SK-N-SH treated with all-trans-retinoic acid at 6 μM for 48 hours (cell line): ENCODE measurements at regions not wholly inside any gene's neighbourhood (a gene's known extent, or its start where the extent isn't known, plus 50 kb on each side); places are given as distances from the start of the nearest gene placed in this dataset.

ENCODE experiments used
- ATAC-seq: fragments of 200-7000 bp; cut with Tn5 transposase; 3 replicates; pipeline ENCODE4 v1.9.1; 2020; ENCODE audit warnings: mild to moderate bottlenecking, moderate library complexity
- ARNTL ChIP-seq: fragments of 450-650 bp; formaldehyde crosslinking; IDR thresholded peaks from 2 replicates; pipeline ENCODE4 v1.5.0; 2020; ENCODE audit warnings: low read depth, mild to moderate bottlenecking, moderate library complexity, borderline replicate concordance
- BACH2 ChIP-seq: fragments of 250-450 bp; sonication (Bioruptor Pico); IDR thresholded peaks from 2 replicates; pipeline ENCODE4 v1.9.0; 2021; ENCODE audit warnings: mild to moderate bottlenecking, borderline replicate concordance
- CSDC2 ChIP-seq: fragments of 250-450 bp; sonication (Bioruptor Pico); IDR thresholded peaks from 2 replicates; pipeline ENCODE4 v1.5.0; 2020; ENCODE audit warnings: mild to moderate bottlenecking, moderate library complexity
- ESRRG ChIP-seq: fragments of 250-450 bp; sonication (Bioruptor Pico); IDR thresholded peaks from 2 replicates; pipeline ENCODE4 v1.6.1; 2021; ENCODE audit warnings: mild to moderate bottlenecking
- GLIS3 ChIP-seq: fragments of 250-450 bp; sonication (Bioruptor Pico); IDR thresholded peaks from 2 replicates; pipeline ENCODE4 v1.5.0; 2020; ENCODE audit warnings: mild to moderate bottlenecking, moderate library complexity
- OSR1 ChIP-seq: fragments of 250-450 bp; sonication (Bioruptor Pico); IDR thresholded peaks from 2 replicates; pipeline ENCODE4 v1.8.0; 2022; ENCODE audit warnings: moderate library complexity, mild to moderate bottlenecking, inconsistent platforms
- PPARA ChIP-seq: fragments of 250-450 bp; sonication (Bioruptor Pico); IDR thresholded peaks from 2 replicates; pipeline ENCODE4 v1.5.0; 2020; ENCODE audit warnings: mild to moderate bottlenecking, borderline replicate concordance
- RARB ChIP-seq: fragments of 250-450 bp; sonication (Bioruptor Pico); IDR thresholded peaks from 2 replicates; pipeline ENCODE4 v1.8.0; 2021; ENCODE audit warnings: mild to moderate bottlenecking, moderate library complexity
- SNAI2 ChIP-seq: fragments of 250-450 bp; sonication (Bioruptor Pico); IDR thresholded peaks from 2 replicates; pipeline ENCODE4 v1.5.0; 2020; ENCODE audit warnings: mild to moderate bottlenecking, moderate library complexity
- TCF4 ChIP-seq: fragments of 250-450 bp; sonication (Bioruptor Pico); IDR thresholded peaks from 2 replicates; pipeline ENCODE4 v1.8.0; 2021; ENCODE audit warnings: mild to moderate bottlenecking, moderate library complexity, borderline replicate concordance
- TOX ChIP-seq: fragments of 250-450 bp; sonication (Bioruptor Pico); IDR thresholded peaks from 2 replicates; pipeline ENCODE4 v1.8.0; 2021; ENCODE audit warnings: mild to moderate bottlenecking, moderate library complexity, borderline replicate concordance
- ZC3H10 ChIP-seq: fragments of 250-450 bp; sonication (Bioruptor Pico); IDR thresholded peaks from 2 replicates; pipeline ENCODE4 v1.5.1; 2021; ENCODE audit warnings: mild to moderate bottlenecking, moderate library complexity
- ZFP3 ChIP-seq: fragments of 250-450 bp; sonication (Bioruptor Pico); IDR thresholded peaks from 2 replicates; pipeline ENCODE4 v1.5.0; 2020; ENCODE audit warnings: mild to moderate bottlenecking, moderate library complexity
- ZFP30 ChIP-seq: fragments of 450-650 bp; formaldehyde crosslinking; IDR thresholded peaks from 2 replicates; pipeline ENCODE4 v1.5.0; 2022; ENCODE audit warnings: mild to moderate bottlenecking, moderate library complexity
- ZNF70 ChIP-seq: fragments of 450-650 bp; formaldehyde crosslinking; IDR thresholded peaks from 2 replicates; pipeline ENCODE4 v1.5.0; 2020; ENCODE audit warnings: mild to moderate bottlenecking, moderate library complexity
- ZNF8 ChIP-seq: fragments of 450-650 bp; formaldehyde crosslinking; IDR thresholded peaks from 2 replicates; pipeline ENCODE4 v1.5.0; 2020; ENCODE audit warnings: mild to moderate bottlenecking, moderate library complexity
- TF ChIP-seq, protein P1 (sequence below): fragments of 250-450 bp; sonication (Bioruptor Pico); IDR thresholded peaks from 2 replicates; pipeline ENCODE4 v1.8.0; 2021; ENCODE audit warnings: low read depth, mild to moderate bottlenecking, moderate library complexity, borderline replicate concordance
- TF ChIP-seq, protein P2 (sequence below): fragments of 250-450 bp; sonication (Bioruptor Pico); IDR thresholded peaks from 2 replicates; pipeline ENCODE4 v1.5.1; 2021; ENCODE audit warnings: mild to moderate bottlenecking, moderate library complexity
- TF ChIP-seq, protein P3 (sequence below): fragments of 250-450 bp; sonication (Bioruptor Pico); IDR thresholded peaks from 2 replicates; pipeline ENCODE4 v1.5.0; 2020; ENCODE audit warnings: mild to moderate bottlenecking, moderate library complexity
- TF ChIP-seq, protein P4 (sequence below): fragments of 250-450 bp; sonication (Bioruptor Pico); IDR thresholded peaks from 2 replicates; pipeline ENCODE4 v1.5.1; 2020; ENCODE audit warnings: low read depth, mild to moderate bottlenecking, moderate library complexity
- TF ChIP-seq, protein P5 (sequence below): fragments of 250-450 bp; sonication (Bioruptor Pico); IDR thresholded peaks from 2 replicates; pipeline ENCODE4 v1.8.0; 2020; ENCODE audit warnings: mild to moderate bottlenecking, moderate library complexity, borderline replicate concordance

DNA sequence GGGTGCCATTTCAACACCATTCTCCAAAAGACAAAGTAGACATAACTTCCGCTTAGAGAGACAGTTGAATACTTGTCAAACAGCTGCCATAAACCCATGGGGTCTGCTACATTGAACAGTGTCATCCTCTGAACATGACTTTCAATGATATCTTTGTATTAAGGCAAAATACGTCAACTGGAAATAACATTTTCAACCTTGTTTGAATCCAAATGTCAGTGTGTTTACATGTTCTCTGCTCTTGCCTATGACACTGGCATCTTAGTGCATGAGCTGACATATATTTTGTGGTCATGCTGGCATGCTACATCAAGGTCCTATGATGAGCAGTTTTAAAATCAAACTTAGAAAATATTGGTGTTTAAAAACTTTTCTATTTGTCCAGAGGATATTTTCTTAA lies 1548.1 kb upstream of the LRRTM1 start:
- ATAC-seq, result no peak
- no peak for TF ChIP-seq ZFP3

DNA sequence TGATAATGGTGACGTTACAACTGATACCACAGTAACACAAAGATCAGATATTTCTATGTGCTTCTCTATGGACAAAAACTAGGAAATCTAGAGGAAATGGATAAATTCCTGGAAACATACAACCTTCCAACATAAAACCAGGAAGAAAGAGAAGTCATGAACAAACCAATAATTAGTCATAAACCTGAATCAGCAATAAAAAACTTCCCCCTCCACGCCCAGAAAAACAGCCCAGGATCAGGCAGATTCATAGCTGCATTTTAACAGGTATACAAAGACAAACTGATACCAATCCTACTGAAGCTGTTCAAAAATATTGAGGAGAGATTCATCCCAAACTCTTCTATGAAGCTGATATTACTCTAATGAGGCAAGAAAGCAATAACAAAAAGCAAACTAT lies 1535.2 kb upstream of the LRRTM1 start:
- TF ChIP-seq, protein P1, sequence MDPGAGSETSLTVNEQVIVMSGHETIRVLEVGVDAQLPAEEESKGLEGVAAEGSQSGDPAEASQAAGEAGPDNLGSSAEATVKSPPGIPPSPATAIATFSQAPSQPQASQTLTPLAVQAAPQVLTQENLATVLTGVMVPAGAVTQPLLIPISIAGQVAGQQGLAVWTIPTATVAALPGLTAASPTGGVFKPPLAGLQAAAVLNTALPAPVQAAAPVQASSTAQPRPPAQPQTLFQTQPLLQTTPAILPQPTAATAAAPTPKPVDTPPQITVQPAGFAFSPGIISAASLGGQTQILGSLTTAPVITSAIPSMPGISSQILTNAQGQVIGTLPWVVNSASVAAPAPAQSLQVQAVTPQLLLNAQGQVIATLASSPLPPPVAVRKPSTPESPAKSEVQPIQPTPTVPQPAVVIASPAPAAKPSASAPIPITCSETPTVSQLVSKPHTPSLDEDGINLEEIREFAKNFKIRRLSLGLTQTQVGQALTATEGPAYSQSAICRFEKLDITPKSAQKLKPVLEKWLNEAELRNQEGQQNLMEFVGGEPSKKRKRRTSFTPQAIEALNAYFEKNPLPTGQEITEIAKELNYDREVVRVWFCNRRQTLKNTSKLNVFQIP, result no peak
- TF ChIP-seq ZFP30 (CRISPR knock-in tag), result no peak
- ATAC-seq, result no peak

DNA sequence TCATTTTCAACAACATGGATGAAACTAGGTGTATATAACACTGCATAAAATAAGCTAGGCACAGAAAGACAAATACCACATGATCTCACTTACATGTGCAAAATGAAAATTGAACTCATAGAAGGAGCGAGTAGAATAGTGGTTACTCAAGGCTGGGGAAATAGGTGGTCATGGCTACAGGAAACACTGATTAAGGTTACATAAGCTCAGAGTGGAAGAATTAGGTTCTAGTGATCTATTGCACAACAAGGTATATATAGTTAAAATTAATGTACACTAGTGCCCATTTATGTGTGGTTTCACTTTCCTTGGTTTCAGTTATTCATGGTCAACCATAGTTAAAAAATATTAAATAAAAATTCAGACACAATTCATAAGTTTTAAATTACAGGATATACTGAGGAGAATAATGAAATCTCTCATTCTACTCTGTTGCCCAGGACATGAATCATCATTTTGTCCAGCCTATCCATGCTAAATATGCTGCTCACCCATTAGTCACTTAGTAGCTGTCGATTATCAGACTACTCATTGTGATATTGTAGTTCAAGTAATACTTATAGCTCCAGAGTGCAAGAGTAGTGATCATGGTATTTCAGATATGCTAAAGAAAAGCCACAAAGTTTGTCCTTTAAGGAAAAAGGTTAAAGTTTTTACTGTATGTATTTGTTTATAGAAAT lies 1530.9 kb upstream of the LRRTM1 start:
- no peak for ATAC-seq

DNA sequence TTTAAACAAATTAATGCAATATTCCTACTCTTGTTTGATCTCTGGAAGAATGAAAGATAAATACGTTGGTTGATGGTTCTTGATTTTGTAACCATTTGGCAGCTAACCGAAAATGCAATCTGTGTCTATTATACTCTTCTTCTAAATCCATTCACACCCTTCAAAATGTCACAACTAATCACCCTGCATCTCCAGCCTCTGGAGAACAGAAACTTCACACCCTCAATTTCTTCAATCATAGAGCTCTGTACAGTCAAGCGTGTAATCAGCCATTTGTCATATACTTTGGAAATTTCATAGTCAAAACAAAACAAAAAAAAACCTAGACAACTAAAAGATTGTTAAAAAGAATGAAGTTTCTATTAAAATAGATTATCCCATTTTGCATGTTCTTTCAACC lies 1482.3 kb upstream of the LRRTM1 start:
- TF ChIP-seq GLIS3 (CRISPR knock-in tag) (no peak), OSR1 (CRISPR knock-in tag) (no peak), TCF4 (CRISPR knock-in tag) (no peak), CSDC2 (CRISPR knock-in tag) (no peak), ZC3H10 (CRISPR knock-in tag) (no peak), RARB (CRISPR knock-in tag) (no peak), BACH2 (CRISPR knock-in tag) (no peak)
- TF ChIP-seq, protein P2, sequence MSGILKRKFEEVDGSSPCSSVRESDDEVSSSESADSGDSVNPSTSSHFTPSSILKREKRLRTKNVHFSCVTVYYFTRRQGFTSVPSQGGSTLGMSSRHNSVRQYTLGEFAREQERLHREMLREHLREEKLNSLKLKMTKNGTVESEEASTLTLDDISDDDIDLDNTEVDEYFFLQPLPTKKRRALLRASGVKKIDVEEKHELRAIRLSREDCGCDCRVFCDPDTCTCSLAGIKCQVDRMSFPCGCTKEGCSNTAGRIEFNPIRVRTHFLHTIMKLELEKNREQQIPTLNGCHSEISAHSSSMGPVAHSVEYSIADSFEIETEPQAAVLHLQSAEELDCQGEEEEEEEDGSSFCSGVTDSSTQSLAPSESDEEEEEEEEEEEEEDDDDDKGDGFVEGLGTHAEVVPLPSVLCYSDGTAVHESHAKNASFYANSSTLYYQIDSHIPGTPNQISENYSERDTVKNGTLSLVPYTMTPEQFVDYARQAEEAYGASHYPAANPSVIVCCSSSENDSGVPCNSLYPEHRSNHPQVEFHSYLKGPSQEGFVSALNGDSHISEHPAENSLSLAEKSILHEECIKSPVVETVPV (CRISPR knock-in tag), result no peak
- TF ChIP-seq, protein P3, sequence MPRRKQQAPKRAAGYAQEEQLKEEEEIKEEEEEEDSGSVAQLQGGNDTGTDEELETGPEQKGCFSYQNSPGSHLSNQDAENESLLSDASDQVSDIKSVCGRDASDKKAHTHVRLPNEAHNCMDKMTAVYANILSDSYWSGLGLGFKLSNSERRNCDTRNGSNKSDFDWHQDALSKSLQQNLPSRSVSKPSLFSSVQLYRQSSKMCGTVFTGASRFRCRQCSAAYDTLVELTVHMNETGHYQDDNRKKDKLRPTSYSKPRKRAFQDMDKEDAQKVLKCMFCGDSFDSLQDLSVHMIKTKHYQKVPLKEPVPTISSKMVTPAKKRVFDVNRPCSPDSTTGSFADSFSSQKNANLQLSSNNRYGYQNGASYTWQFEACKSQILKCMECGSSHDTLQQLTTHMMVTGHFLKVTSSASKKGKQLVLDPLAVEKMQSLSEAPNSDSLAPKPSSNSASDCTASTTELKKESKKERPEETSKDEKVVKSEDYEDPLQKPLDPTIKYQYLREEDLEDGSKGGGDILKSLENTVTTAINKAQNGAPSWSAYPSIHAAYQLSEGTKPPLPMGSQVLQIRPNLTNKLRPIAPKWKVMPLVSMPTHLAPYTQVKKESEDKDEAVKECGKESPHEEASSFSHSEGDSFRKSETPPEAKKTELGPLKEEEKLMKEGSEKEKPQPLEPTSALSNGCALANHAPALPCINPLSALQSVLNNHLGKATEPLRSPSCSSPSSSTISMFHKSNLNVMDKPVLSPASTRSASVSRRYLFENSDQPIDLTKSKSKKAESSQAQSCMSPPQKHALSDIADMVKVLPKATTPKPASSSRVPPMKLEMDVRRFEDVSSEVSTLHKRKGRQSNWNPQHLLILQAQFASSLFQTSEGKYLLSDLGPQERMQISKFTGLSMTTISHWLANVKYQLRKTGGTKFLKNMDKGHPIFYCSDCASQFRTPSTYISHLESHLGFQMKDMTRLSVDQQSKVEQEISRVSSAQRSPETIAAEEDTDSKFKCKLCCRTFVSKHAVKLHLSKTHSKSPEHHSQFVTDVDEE, result no peak
- TF ChIP-seq, all 23 proteins: peak for 0

More for the DNA sequence above, 1530.9 kb upstream of the LRRTM1 start:
- TF ChIP-seq ZFP3 (no peak), ESRRG (CRISPR knock-in tag) (no peak), ZNF8 (CRISPR knock-in tag) (no peak), SNAI2 (CRISPR knock-in tag) (no peak), PPARA (no peak), ZNF70 (CRISPR knock-in tag) (no peak), TCF4 (CRISPR knock-in tag) (no peak), CSDC2 (CRISPR knock-in tag) (no peak), TOX (CRISPR knock-in tag) (no peak), ARNTL (CRISPR knock-in tag) (no peak), ZC3H10 (CRISPR knock-in tag) (no peak)
- TF ChIP-seq, protein P4, sequence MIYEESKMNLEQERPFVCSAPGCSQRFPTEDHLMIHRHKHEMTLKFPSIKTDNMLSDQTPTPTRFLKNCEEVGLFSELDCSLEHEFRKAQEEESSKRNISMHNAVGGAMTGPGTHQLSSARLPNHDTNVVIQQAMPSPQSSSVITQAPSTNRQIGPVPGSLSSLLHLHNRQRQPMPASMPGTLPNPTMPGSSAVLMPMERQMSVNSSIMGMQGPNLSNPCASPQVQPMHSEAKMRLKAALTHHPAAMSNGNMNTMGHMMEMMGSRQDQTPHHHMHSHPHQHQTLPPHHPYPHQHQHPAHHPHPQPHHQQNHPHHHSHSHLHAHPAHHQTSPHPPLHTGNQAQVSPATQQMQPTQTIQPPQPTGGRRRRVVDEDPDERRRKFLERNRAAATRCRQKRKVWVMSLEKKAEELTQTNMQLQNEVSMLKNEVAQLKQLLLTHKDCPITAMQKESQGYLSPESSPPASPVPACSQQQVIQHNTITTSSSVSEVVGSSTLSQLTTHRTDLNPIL, result no peak
- TF ChIP-seq, protein P2 (CRISPR knock-in tag), result no peak
- TF ChIP-seq, protein P5, sequence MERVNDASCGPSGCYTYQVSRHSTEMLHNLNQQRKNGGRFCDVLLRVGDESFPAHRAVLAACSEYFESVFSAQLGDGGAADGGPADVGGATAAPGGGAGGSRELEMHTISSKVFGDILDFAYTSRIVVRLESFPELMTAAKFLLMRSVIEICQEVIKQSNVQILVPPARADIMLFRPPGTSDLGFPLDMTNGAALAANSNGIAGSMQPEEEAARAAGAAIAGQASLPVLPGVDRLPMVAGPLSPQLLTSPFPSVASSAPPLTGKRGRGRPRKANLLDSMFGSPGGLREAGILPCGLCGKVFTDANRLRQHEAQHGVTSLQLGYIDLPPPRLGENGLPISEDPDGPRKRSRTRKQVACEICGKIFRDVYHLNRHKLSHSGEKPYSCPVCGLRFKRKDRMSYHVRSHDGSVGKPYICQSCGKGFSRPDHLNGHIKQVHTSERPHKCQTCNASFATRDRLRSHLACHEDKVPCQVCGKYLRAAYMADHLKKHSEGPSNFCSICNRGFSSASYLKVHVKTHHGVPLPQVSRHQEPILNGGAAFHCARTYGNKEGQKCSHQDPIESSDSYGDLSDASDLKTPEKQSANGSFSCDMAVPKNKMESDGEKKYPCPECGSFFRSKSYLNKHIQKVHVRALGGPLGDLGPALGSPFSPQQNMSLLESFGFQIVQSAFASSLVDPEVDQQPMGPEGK (CRISPR knock-in tag), result no peak

More for the DNA sequence above, 1482.3 kb upstream of the LRRTM1 start:
- ATAC-seq, result no peak
